Ishikawa (cell line): ENCODE measurements at regions not wholly inside any gene's neighbourhood (a gene's known extent, or its start where the extent isn't known, plus 50 kb on each side); places are given as distances from the start of the nearest gene placed in this dataset.

Source experiments
- CEBPB ChIP-seq: IDR thresholded peaks from 2 replicates; pipeline ENCODE4 v1.6.1; 2012
- CREB1 ChIP-seq: IDR thresholded peaks from 2 replicates; pipeline ENCODE4 v1.6.1; 2012; ENCODE audit warnings: low read depth
- EGR1 ChIP-seq: IDR thresholded peaks from 2 replicates; pipeline ENCODE4 v1.6.1; 2012
- EP300 ChIP-seq: IDR thresholded peaks from 2 replicates; pipeline ENCODE4 v1.6.1; 2012; ENCODE audit warnings: borderline replicate concordance
- FOXM1 ChIP-seq: IDR thresholded peaks from 2 replicates; pipeline ENCODE4 v1.6.1; 2012; ENCODE audit warnings: low read depth, borderline replicate concordance
- NFIC ChIP-seq: IDR thresholded peaks from 2 replicates; pipeline ENCODE4 v1.6.1; 2012
- RAD21 ChIP-seq: IDR thresholded peaks from 2 replicates; pipeline ENCODE4 v1.6.1; 2012; ENCODE audit warnings: low read depth
- TAF1 ChIP-seq: IDR thresholded peaks from 2 replicates; pipeline ENCODE4 v1.6.1; 2012; ENCODE audit warnings: low read depth, mild to moderate bottlenecking
- TCF12 ChIP-seq: IDR thresholded peaks from 2 replicates; pipeline ENCODE4 v1.6.1; 2012; ENCODE audit warnings: low read depth
- TEAD4 ChIP-seq: IDR thresholded peaks from 2 replicates; pipeline ENCODE4 v1.6.1; 2012
- YY1 ChIP-seq: IDR thresholded peaks from 2 replicates; pipeline ENCODE4 v1.6.1; 2012; ENCODE audit warnings: low read depth
- ZBTB7A ChIP-seq: IDR thresholded peaks from 2 replicates; pipeline ENCODE4 v1.6.1; 2012; ENCODE audit warnings: low read depth
- TF ChIP-seq, protein P1 (sequence below): IDR thresholded peaks from 2 replicates; pipeline ENCODE4 v1.6.1; 2012
- TF ChIP-seq, protein P2 (sequence below): IDR thresholded peaks from 2 replicates; pipeline ENCODE4 v1.6.1; 2012
- TF ChIP-seq, protein P3 (sequence below): IDR thresholded peaks from 2 replicates; pipeline ENCODE4 v1.6.1; 2012; ENCODE audit warnings: low read depth, mild to moderate bottlenecking

DNA sequence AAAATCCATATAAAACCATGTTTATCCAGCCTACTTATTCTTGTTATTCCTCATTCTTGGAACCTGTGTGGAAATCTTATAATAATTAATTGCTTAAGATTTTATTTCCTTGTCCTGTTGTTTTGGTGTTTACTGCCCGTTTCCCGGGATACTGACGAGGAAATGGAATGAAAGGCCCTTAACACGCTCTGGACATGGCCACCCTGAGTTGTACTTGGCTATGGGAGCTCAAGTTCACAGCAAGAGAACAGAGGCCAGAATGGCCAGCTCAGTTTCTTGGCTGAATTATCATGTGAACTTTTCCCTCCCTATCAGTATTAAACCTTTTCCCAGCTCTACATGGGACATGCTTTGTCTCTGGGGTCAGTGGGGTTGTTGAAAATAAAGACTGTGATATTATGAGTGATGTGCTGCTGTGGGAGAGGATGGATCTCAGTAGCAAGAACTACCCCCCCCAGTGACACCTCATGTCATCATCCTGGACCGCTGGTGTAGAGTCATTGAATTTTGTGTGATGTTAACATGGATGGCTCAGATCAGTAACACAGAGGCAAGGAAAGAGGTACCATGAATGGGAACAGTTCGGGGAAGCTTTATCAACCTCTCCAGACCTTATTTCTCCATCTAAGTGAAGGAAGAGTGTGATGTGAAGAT is 87.0 kb upstream of the IGFBP3 start:
- TF ChIP-seq TAF1 (no peak), YY1 (no peak), ZBTB7A (no peak), EP300 (no peak), TEAD4 (no peak), TCF12 (no peak), CEBPB (no peak), RAD21 (no peak), EGR1 (no peak)
- TF ChIP-seq, protein P1, sequence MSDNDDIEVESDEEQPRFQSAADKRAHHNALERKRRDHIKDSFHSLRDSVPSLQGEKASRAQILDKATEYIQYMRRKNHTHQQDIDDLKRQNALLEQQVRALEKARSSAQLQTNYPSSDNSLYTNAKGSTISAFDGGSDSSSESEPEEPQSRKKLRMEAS, result no peak
- TF ChIP-seq, protein P2, sequence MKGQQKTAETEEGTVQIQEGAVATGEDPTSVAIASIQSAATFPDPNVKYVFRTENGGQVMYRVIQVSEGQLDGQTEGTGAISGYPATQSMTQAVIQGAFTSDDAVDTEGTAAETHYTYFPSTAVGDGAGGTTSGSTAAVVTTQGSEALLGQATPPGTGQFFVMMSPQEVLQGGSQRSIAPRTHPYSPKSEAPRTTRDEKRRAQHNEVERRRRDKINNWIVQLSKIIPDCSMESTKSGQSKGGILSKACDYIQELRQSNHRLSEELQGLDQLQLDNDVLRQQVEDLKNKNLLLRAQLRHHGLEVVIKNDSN, result no peak
- TF ChIP-seq, protein P3, sequence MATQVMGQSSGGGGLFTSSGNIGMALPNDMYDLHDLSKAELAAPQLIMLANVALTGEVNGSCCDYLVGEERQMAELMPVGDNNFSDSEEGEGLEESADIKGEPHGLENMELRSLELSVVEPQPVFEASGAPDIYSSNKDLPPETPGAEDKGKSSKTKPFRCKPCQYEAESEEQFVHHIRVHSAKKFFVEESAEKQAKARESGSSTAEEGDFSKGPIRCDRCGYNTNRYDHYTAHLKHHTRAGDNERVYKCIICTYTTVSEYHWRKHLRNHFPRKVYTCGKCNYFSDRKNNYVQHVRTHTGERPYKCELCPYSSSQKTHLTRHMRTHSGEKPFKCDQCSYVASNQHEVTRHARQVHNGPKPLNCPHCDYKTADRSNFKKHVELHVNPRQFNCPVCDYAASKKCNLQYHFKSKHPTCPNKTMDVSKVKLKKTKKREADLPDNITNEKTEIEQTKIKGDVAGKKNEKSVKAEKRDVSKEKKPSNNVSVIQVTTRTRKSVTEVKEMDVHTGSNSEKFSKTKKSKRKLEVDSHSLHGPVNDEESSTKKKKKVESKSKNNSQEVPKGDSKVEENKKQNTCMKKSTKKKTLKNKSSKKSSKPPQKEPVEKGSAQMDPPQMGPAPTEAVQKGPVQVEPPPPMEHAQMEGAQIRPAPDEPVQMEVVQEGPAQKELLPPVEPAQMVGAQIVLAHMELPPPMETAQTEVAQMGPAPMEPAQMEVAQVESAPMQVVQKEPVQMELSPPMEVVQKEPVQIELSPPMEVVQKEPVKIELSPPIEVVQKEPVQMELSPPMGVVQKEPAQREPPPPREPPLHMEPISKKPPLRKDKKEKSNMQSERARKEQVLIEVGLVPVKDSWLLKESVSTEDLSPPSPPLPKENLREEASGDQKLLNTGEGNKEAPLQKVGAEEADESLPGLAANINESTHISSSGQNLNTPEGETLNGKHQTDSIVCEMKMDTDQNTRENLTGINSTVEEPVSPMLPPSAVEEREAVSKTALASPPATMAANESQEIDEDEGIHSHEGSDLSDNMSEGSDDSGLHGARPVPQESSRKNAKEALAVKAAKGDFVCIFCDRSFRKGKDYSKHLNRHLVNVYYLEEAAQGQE, result no peak

DNA sequence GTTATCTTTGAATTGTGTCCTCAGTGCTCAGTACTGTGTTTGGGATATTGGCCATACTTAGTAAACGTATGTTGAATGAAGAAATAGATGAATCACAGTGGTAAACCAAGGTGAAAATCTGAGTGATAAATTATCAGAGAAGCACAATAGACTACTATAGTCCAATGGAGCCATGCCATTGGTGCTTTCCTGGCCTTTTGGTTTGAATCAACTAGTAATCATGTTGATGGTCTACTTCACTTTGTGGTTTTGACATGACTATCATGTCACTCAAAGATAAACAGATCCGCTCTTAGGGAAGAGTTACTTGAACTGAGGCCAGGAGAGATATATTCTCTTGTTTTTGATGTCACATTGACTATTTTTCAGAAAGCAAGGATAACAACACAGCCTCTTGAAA is 86.1 kb upstream of the IGFBP3 start:
- no peak for TF ChIP-seq NFIC
- no peak for TF ChIP-seq CEBPB
- TF ChIP-seq EP300, result no peak
- no peak for TF ChIP-seq EGR1
- TF ChIP-seq TCF12, result no peak
- TF ChIP-seq ZBTB7A, result no peak
- TF ChIP-seq RAD21, result no peak
- no peak for TF ChIP-seq CREB1
- TF ChIP-seq, protein P1, result no peak
- no peak for TF ChIP-seq FOXM1
- no peak for TF ChIP-seq TAF1
- TF ChIP-seq, protein P2, result no peak
- TF ChIP-seq, protein P3, result no peak
- no peak for TF ChIP-seq TEAD4
- TF ChIP-seq YY1, result no peak

DNA sequence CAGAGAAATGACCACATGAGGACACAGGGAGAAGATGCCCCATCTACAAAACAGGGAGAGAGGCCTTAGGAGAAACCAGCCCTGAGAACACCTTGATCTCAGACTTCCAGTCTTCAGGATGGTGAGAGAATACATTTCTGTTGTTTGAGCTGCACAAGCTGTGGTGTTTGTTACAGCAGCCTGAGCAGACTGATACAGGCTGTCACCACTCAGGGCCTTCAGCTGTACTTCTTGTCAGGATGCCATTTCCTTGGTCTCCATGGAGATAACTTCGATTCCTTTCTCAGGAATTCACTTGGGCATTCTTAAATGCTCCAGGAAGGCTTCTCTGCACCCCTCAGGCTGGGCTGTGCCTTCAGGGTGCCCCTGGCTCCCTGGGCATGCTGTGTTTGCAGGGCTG is 85.7 kb upstream of the IGFBP3 start:
- no peak for TF ChIP-seq FOXM1
- no peak for TF ChIP-seq TAF1
- TF ChIP-seq, protein P3, result no peak
- TF ChIP-seq CREB1, result no peak
- no peak for TF ChIP-seq TCF12
- TF ChIP-seq CEBPB, result no peak
- no peak for TF ChIP-seq NFIC

DNA sequence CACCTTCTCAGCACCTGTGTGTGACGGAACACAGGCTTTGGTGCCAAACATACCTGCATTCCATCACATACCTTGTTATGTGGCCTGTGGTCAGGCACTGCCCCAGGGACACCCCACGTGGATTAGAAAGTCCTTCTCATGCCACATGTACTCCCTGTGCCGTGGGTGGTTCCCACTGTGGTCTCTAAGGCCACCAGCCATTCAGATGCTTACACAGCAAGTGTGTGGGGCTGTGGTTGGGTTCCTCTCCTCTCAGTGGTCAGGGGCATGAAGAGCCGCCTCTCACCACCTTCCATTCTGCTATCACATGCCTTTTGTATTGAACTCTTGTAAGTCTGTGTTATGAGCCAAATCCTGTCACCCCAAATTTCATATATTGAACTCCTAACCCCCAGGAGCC is 85.1 kb upstream of the IGFBP3 start:
- no peak for TF ChIP-seq TCF12
- TF ChIP-seq, protein P2, result no peak

DNA sequence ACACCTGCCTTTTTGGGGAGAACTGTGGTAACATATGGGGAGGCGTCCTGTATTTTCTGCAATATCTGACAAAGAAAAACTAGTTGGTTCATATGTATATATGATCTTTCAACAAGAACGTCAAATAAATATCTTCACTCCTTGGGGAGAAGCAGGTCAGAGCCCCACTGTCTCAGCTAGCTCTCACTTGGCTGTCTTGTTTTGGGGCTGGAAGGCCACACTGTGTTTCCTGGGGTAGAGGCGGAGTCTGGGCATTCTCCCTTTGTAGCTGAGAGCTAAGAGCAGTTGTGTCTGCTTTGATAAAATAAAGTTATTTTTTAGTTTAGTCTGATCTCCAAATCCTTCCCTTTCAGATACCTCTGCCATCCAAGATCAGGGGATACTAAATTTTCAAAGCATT is 83.9 kb upstream of the IGFBP3 start:
- TF ChIP-seq EGR1 (no peak), NFIC (no peak), CREB1 (no peak), YY1 (no peak), RAD21 (no peak), TCF12 (no peak), ZBTB7A (no peak), CEBPB (no peak)
- TF ChIP-seq, protein P1, result no peak
- TF ChIP-seq, protein P3, result no peak
